Stimulated activated CD4-positive, alpha-beta T cell treated with anti-CD3 and anti-CD28 coated beads, Interleukin-1b, Interleukin-23, amount 100 ng/mL, for 4 hours (primary cell): ENCODE measurements at regions not wholly inside any gene's neighbourhood (a gene's known extent, or its start where the extent isn't known, plus 50 kb on each side); places are given as distances from the start of the nearest gene placed in this dataset.

Source experiments
- DNase-seq, 2 donors: peaks; one replicate each; pipeline ENCODE4 v3.0.0-alpha.2; 2020; ENCODE audit warnings: low read depth in 2 of 2

DNA sequence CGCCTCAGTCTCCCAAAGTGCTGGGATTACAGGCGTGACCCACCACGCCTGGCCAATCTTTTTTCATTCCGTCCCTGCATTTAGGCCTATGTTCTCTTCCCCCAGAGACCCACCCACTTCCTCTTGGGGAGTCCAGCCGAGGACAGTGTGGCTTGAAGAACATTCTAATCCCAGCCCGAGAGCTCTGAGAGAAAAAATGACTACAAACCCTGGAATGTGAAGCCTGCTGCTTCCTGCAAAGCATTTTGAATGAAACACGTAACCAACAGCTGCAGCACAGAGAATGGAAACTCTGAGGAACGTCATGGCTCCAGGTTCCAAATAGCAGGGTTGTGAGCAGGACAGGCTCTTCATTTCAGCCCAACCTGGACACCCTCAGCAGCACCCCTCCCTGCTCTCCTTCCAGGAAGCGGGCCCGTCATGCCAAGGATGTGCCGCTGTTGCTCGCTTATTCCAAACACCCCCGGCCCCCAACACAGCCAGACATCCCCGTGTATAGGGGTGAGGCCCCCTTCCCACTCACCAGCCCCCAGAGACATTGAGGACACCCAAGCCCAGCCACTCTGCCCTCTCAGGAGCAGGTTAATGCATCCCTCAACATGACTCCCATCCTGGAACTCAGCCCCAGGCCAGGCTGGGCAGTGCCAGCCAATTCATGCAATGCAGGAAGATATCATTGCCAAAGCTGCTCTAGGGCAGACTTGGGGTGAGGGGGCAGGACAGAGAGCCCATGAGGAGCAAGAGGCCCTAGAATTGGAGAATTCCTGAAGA lies 139.8 kb downstream of the ZFP36L2 start:
- DNase-seq, result no peak

DNA sequence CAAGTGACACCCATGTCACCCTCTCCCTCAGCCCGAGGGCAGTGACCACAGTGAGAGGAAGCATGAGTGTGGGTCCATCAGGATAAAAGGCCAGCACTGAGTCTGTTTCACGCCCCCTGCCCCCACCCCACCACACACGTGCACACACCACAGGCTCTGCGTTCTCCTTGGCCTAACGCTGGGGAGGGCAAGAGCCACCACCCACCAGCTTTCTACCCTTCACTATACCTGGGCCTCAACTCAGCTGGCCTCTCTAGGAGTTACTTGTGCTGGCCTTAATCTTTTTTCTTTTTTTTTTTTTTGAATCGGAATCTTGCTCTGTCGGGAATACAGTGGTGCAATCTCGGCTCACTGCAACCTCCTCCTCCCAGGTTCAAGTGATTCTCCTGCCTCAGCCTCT lies 140.5 kb downstream of the ZFP36L2 start:
- DNase-seq, result no peak

DNA sequence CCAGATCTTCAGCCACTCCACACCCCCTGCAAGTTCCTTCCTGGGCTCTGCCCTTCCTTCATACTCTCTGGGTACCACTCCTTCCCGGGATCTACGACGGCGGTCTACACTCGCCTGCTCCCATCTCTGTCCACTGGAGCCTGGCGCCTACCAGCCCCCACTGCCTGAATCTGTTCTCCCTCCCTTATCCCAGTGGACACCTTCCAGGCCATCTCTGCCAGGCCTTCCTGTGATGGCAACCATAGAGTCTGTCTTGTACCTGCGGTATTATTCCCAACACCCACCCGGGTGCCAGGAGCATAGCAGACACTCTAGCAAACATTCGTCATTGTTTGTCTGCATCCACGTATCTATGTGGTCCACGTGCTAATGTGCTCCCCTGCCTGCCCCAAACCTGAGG lies 140.9 kb downstream of the ZFP36L2 start:
- DNase-seq, result no peak

DNA sequence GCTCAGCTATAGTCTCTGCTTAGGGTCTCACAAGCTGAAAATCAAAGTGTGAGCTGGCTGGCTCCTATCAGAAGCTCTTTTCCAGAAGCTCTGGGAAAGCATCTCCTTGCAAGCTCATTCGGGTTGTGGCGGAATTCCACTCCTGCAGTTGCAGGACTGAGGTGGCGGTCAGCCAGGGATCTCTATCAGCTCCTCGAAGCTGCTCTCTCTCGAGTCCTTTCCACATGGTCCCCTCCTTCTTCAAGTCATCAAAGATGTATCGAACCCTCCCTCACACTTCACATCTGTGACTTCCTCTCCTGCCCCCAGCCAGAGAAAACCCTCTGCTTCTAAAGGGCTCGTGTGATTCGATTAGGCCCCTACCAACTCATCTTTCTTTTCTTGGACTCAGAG lies 141.7 kb downstream of the ZFP36L2 start:
- DNase-seq, result no peak

DNA sequence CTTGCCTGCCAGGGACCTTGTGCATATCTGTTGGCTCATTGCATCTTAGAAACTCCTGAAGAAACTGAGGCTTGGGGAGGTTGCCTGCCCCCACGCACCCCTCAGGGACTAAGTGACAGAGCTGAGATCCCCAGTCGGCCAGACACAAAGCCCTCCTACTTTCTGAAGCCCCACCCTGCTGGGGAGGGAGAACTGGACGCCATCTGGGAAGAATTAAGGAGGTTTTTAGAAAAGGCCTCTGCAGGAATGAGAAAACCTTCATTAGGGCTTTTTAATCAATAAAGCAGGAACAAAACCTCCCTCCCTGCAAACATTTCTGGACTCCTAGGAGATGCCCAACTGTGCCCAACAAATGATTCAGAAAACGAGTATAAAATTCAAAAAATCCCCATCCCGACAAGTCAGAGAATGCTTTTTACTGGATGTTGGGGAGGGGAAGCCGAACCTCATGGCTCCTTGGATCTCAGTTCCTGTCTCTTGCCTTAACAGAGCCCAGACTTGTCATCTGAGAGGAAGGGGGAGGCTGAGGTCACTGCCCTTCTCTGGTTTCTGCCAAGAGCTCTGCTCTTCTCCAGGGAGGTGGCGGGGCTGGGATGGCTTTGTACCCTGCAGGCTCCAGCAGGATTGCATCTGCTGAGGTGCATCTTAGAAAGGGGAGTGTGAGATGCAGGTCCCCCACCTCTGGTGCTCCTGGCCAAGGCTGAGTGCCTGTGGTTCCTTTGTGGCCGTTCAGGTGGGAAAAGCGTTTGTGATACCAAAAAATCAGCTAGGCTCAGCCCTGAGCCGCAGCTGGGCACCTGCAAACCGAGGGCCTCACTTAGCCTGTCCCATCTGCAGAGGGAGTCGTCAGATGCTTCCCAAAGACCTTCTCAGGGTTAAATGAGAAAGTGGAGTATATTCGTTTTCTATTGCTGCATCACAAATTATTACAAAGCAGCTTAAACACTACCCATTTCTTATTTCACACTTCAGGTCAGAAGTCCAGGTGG lies 142.4 kb downstream of the ZFP36L2 start:
- DNase-seq, result no peak

DNA sequence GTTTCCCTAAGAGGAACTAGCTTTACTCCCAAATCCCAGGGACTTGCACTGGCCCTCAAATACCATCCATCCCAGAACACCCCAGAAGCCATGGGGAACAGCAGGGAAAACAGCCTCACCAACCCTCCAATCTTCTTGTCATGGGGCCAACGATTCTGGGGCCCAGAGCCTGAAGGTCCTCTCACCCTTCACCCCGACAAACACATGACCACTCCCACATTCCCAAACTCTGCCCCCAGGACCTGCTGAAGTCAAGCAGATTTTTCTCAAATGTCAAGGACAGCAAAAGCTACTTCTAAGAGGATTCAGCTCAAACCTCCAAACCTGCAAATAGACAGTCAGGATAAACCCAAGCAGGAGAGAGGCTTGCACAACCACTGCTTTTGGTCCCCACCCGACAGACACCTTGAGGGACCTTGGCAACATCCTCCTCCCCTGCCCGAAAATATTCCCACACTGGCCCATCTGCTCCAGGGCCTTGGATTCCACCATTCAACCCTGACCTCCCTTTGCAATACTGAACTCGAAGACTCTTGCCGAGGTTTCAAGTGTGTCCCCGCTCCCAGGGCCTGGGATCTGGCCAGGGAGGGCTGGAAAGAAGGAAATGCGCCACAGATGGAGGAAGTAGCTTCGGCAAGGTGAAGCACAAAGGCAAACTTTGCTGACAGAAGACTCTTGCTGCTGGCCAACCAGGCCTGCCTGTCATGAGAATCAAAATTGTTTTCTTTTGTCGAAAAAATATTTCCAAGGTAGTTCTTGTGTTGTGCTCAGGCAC lies 143.3 kb downstream of the ZFP36L2 start:
- DNase-seq, result no peak

DNA sequence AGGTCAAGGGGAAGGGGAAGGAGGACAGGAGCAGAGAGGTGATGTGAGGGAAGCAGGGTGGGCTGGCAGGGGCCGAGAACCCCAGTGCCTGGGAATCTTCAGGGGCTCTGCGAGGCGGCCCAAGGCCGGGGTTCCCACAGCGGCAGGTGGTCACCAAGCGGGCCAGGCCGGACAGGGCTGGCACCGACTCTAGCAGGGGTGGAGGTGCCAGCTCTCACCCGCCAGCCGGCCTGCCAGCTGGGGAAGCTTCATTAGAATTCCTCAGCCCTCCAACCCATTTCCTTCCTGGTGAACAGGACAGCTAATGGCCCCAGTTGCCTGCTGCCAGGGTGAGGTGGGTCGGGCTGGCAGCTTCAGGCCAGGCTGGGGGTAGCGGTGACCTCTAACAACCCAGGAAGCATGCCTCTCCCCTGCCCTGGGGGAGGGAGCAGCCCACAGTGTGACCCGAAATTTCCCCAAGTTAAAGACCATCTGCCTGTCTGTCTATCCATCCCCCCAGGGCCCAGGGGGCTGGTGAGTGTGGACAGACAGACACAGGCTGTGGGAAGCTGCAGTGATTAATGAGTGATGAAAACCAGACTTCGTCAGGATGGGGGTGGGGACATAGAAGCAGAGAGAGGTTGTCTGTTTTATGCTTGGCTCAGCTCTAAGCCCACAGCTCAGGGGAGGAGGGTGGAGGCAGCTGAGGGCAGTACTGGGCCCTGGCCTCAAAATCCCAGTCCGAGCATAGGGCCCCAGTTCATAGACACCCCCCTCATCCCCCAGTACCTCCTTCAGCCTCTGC lies 144.1 kb downstream of the ZFP36L2 start:
- DNase-seq, result no peak

DNA sequence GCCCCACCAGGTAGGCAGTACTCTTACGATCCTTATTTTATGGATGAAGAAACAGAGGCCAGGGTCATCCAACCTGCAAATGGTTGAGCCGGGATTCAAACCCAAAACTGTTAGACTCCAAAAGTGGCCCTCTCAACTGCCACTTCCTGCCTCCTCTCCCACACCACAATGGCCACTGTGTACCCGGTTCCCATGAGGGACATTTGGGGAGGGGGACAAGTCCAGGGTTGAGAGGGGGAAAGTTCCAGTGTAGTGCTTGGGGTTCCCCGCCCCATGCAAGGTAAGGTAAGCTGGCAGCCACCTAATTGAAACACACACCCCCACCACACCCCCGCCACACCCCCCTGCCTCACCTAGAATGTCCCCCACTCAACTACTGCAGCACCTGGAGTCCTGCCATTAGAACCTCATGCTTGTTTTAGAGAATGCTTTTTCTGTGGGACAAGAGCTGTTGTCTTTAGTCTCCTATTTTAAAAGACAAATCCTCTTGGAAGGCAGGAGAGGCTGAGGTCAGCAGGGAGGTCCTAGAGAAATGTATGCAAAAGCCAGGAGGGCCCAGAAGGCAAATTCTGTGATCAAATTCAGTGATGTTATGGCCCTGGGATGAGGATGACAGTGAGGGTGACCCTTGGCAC lies 145.2 kb downstream of the ZFP36L2 start:
- DNase-seq, result no peak

DNA sequence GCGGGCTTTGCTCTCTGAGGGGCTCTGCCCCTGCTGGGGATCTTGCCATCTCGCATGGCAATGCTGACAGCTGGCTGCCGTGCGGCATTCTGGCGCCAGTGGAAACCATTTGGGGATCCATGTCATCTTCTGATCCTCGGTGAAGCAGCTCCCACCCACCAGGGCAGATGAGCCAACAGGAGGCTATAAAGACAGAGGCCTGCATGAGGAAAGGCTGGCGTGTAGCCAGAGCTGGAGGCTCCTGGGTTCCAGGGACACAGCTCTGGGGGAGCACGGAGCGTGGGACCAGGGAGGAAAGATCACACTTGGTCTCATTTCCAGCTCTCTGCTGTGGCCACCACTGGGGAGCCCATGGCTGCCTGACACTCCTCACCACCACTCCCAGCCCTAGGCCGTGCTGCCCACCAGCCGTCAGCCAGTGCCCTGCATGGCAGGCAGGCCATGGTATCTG lies 145.8 kb downstream of the ZFP36L2 start:
- no peak for DNase-seq

DNA sequence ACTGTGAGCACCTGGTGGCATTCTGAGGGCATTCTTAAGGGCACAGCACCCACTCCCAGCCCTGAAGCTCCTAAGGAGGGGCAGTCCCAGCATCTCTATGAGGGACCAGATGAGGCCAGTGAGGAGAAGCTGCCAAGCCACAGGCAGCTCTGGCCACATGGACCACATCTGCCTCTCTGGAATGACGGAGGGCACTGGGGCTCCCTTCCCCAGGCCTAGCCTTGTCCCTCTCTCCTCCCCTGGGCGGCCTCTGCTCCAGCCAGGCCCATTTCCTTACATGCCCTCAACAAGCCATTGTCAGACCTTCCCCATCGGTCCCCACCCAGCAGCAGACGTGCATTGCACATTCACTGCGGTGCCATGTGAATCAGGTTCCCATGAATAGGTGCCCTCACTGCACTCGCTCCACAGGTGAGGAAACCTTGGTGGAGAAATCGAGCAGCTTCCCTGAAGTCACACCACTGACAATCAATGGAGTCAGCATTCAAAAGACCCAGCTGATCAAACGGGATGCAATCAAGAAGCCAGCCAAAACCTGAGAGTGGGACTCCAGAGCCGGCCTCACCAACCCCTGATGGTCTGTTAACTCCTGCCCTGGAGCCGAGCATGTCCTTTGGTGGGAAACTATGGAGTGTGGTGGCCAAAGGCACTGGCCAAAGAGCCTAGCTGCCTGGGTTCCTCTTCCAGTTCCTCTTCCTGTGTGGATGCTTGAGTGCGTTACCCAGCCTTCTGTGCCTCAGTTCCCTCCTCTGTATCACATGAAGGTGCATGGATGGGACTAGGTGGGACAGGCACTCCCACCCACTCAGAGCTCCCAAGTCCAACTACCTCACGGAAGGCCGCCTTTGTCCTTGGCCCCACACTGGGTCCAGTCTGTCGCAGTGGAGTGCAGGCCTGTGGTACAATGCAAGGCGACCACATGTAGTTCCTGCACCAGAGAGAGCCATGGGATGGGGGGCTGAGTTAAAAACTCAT lies 147.3 kb downstream of the ZFP36L2 start:
- DNase-seq, result no peak

DNA sequence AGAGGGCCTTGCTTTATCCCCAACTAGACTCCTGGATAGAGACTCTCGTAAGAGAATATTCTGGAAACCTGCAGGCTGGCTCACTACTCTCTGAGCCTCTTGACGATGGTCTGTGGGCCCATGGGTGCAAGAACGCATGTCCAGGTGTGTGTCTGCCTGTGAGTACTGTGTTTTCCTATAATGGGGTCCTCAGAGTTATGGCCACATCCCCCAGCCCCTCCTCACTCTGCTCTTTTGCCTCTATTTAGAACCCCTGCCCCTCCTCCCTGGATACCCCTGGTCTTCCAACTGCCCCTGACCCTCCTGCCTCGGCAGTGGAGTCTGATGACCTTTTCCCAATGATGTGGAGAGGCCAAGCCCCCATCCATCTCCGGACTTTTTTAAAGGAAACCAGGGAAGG lies 148.1 kb downstream of the ZFP36L2 start:
- no peak for DNase-seq

DNA sequence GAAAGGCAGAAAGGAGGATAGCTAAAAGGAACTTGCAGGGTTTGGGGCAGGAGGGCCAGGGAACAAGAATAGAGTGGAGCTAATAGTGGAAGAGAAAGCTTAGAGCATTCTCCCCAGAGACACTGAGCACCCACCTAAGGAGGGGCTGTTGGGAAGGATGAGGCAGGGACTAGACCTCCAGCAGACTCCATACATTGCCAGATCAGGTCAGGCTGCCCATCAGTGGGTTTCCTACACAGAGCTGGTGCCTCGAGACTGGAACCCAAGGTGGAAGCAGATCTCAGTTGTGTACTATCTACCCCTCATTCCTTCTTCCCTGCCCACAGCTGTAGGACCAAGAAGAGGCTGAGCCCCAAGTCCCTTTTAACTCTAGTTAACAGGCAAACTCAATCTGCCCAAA lies 148.5 kb downstream of the ZFP36L2 start:
- DNase-seq, result no peak

DNA sequence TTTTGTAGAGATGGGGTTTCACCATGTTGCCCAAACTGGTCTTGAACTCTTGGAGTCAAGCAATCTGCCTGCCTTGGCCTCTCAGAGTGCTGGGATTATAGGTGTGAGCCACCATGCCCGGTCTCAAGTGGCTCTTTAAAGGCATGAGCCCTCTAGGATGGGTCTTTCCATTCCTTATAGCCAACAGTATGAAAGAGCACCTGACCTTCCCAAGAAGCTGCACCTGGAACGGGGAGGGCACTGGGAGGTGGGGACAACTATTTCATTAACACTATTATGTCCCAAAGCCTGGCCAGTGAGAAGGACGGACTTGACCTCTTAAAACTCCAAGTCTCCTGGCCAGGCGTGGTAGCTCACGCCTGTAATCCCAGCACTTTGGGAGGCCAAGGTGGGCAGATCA lies 149.7 kb downstream of the ZFP36L2 start:
- no peak for DNase-seq

DNA sequence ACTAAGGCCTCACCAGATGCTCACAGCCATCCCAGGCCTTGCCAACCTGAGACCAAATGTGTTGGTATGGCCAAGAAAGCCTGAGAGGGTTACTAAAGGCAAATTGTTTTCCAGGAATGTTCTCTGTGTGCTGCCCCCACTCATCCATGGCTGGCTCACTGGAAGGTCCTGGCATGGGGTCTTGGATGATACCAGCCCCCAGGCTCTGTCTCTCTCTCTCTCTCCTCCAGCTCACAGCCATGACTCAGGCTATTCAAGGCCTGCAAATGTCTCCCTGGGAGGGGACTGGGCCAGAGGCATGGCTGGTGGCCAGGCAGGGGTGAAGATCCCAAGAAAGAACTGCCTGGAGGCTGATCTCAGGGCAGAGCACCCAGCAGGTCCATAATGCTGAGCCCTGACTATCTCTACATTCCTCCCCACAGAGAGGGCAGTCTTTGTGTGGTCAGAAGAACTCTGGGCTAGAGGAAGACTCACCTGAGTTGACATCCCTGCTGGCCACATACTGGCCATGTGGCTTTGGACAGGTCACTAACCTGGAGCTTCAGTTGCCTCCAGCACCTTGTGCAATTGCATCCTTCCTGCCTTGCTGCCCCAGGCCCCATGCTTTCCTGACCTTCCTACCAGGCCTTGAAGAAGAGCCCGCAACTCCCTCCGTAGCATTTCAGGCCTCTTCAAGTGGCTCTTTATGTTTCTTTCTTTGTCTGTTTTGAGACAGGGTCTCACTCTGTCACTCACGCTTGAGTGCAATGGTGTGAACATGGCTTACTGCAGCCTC lies 150.4 kb downstream of the ZFP36L2 start:
- no peak for DNase-seq

DNA sequence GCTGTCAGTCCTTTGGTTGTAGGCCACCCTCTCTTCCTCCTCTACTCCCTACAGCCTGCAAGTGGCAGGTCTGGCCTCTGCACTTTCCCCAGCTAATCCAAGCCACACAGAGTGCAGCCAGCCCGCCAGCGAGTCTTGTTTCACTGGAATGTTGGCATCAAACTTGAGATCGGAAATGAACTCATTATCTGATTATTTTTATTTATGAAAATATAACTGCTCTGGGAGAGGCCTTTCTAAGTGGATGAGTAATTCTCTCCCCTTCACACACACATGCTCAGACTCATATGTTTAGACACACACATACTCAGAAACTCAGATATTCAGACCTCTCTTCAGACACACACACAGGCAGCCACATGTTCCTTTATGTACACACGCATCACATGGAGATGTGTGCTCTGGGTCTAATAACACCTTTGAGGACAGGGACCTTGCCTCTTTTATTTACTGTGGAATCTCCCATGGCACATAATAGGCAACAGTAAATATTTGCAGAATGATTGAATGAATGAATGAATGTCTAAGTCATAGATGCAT lies 151.3 kb downstream of the ZFP36L2 start:
- no peak for DNase-seq

DNA sequence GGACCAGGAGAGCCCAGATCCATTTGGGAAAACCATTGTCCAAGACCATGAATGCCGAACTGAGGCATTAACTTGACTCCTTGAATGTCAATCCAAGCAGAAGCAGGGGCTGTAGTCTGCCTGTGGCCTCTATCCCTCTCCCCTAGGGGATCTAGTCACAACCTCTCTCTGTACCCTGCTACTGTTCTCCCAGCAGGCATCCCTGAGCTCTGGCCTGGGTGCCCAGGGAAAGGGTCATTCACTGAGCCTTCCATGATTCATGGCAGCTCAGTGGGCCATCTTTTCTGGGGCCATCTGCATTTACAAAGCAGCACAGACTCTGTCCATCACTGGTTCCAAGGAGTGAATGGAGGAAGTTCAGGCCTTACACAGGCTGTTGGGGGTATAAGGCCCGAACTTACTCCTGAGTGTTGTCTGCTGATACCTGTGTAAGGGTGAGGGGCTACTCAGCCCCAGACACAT lies 151.8 kb downstream of the ZFP36L2 start:
- no peak for DNase-seq

DNA sequence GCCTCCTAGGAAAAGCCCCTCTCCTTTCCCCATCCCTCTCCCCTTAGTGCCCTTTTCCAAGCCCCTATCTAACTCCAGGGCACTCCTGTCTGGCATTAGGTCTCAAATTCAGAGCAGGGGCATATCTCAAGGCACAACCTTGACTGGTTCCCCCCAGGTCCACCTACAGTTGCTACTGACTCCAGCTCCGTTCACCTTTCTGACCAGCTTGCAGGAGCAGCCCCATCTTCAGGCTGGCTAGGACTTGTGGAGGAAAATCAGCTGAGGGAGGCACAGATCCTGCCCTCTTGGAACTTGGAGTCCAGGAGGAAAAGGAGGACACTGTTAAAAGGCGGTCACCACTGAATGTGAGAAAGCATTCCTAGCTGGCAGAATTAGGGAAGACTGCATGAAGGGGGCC lies 152.4 kb downstream of the ZFP36L2 start:
- no peak for DNase-seq

DNA sequence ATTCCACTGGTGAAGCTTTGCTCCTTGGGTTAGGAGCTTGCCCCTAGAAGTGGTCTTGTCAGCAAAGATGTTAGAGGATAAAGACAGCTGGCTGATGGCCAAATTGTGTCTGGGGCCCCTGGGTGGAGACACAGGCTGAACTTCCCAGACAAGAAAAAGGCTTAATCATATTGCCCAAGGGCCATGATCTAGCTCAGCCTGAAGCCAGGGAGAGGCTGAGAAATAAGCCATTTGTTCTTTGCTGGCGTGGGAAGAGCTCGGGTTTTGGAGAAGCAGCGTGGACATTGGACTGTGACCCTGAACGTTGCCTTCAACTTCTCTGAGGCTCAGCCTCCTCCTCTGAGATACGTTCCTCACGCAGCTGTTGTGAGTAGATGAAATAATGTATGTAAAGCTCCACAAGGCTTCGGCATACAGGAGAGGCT lies 153.0 kb downstream of the ZFP36L2 start:
- DNase-seq, result no peak
